ENCODE measurements at regions not wholly inside any gene's neighbourhood (a gene's known extent, or its start where the extent isn't known, plus 50 kb on each side); places are given as distances from the start of the nearest gene placed in this dataset.

- no peaks in the 10 kb centered on the region for H3K9me3 Mint-ChIP-seq
- intact Hi-C loops (cut with micrococcal nuclease): no loop called here
- TF ChIP-seq CTCF (IDR thresholded peaks at IDR 0.05): no peak
- H3K36me3 Mint-ChIP-seq: no peaks in the 10 kb centered on the region
- H3K27me3 Mint-ChIP-seq (ENCODE audit: low read depth in 2 of 2): peaks cover 10 to 42% of the 10 kb centered on the region in 2 donors
- Histone ChIP-seq H3K36me3 (ENCODE audit: control insufficient read depth, insufficient read depth, low read length) (no peaks in the 10 kb centered on the region), H3K4me3 (ENCODE audit: low read length) (no peak overlapping the region), H3K9me3 (ENCODE audit: control insufficient read depth, insufficient read depth, low read length) (no peaks in the 10 kb centered on the region), H3K27ac (ENCODE audit: low read length) (no peak overlapping the region), H3K27me3 (ENCODE audit: control insufficient read depth, insufficient read depth, low read length) (no peaks in the 10 kb centered on the region), H3K4me1 (ENCODE audit: control insufficient read depth, insufficient read depth, low read length) (no peaks in the 10 kb centered on the region)
- ATAC-seq: no peak
- WGBS (ENCODE audit: insufficient coverage): 83% methylated on average over 1 of the region's 1 CpG
- no peak for DNase-seq
- H3K4me3 Mint-ChIP-seq: no peak overlapping the region
- no peak overlapping the region for H3K27ac Mint-ChIP-seq
- H3K4me1 Mint-ChIP-seq: no peaks in the 10 kb centered on the region
Observed at GRCh38 chr3:43794776-43795175, 104.0 kb downstream of the ABHD5 start.

DNA sequence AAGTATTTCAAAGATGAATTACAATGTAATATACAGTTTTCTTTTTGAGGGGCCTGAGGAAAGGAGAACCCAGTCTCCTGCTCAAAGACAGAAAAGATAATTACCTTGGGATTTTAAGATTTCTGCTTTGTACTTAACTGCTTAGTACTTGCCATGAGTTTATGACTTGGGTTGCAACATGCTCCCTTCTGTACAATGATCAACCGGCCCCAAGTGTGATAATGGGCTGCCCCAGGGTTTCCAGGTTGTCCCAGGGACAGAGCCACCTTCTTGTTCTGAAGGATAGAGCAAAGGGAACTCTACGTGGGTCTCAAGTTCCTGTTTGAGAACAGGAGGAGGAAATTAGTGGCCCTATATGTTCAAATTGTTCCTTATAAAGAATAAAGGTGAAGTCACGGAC, 104.8 kb downstream of the ABHD5 start:
- Mint-ChIP-seq H3K9me3 (no peaks in the 10 kb centered on the region), H3K4me3 (no peak overlapping the region), H3K27ac (no peak overlapping the region), H3K36me3 (no peaks in the 10 kb centered on the region), H3K4me1 (no peaks in the 10 kb centered on the region), H3K27me3 (ENCODE audit: low read depth in 2 of 2) (peaks cover 10 to 39% of the 10 kb centered on the region in 2 donors)
- Histone ChIP-seq H3K4me3 (ENCODE audit: low read length) (no peak overlapping the region), H3K27me3 (ENCODE audit: control insufficient read depth, insufficient read depth, low read length) (no peaks in the 10 kb centered on the region), H3K4me1 (ENCODE audit: control insufficient read depth, insufficient read depth, low read length) (no peaks in the 10 kb centered on the region), H3K36me3 (ENCODE audit: control insufficient read depth, insufficient read depth, low read length) (no peaks in the 10 kb centered on the region), H3K9me3 (ENCODE audit: control insufficient read depth, insufficient read depth, low read length) (no peaks in the 10 kb centered on the region), H3K27ac (ENCODE audit: low read length) (no peak overlapping the region)
- intact Hi-C loops (cut with micrococcal nuclease): no loop called here
- WGBS (ENCODE audit: insufficient coverage): 69% methylated on average over 3 of the region's 3 CpGs
- ATAC-seq (no peak), DNase-seq (no peak)
- no peak for TF ChIP-seq CTCF (IDR thresholded peaks at IDR 0.05)

DNA sequence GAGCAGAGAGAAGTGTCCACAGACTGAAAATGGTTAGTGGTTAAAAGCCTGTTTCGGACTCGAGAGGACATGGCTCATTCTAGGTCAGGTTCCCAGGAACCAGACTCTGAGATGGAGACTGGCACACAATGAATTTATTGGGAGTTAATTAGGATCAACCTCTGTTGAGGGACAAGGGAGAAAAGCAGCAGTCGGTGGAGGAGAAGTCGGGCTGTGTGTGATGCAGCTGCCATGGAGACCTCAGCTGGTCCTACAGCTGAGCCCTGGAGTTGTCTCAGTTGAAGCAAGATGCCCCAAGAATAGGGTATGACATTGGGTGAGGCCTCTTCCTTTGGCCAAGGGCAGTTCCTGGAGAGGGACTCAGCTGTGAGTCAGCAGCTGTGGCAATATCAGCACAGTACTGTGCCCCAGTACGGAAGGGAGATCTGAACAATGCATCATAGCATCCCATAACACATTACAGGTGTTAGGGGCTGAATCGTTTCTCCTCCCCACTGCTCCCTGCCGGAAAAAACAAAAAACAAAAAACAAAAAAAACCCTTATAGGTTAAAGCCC, 105.4 kb downstream of the ABHD5 start:
- Mint-ChIP-seq H3K4me3 (no peak overlapping the region), H3K4me1 (no peaks in the 10 kb centered on the region), H3K9me3 (no peaks in the 10 kb centered on the region), H3K36me3 (no peaks in the 10 kb centered on the region), H3K27me3 (ENCODE audit: low read depth in 2 of 2) (peaks cover 8 to 32% of the 10 kb centered on the region in 2 donors), H3K27ac (no peak overlapping the region)
- Histone ChIP-seq H3K4me3 (ENCODE audit: low read length) (no peak overlapping the region), H3K27me3 (ENCODE audit: control insufficient read depth, insufficient read depth, low read length) (no peaks in the 10 kb centered on the region), H3K4me1 (ENCODE audit: control insufficient read depth, insufficient read depth, low read length) (no peaks in the 10 kb centered on the region), H3K27ac (ENCODE audit: low read length) (no peak overlapping the region), H3K36me3 (ENCODE audit: control insufficient read depth, insufficient read depth, low read length) (no peaks in the 10 kb centered on the region), H3K9me3 (ENCODE audit: control insufficient read depth, insufficient read depth, low read length) (no peaks in the 10 kb centered on the region)
- DNase-seq (no peak), ATAC-seq (no peak)
- intact Hi-C loops (cut with micrococcal nuclease): no loop called here
- 93% methylated on average over 6 of the region's 7 CpGs for WGBS (ENCODE audit: insufficient coverage)
- no peak for TF ChIP-seq CTCF (IDR thresholded peaks at IDR 0.05)

DNA sequence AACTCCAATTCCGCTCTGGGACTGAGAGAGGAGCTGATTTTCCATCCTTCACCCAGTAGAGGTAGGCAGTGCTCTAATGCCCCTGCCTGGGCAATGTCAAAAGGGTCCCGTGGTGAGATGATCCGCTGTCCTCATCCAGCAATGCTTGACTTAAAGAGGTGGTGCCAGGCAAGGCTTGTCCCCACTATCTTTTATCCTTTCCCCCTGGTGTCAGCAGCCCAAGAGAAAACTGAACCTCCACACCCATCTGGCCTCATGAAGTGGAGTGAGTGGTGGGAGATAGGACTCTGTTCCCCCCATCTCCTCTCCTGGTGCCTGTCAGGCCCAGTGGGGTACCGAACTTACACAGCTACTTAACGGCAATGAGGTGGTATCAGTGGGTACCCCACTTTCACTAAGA, 107.1 kb downstream of the ABHD5 start:
- Histone ChIP-seq H3K4me1 (ENCODE audit: control insufficient read depth, insufficient read depth, low read length) (no peaks in the 10 kb centered on the region), H3K27ac (ENCODE audit: low read length) (no peak overlapping the region), H3K36me3 (ENCODE audit: control insufficient read depth, insufficient read depth, low read length) (no peaks in the 10 kb centered on the region), H3K9me3 (ENCODE audit: control insufficient read depth, insufficient read depth, low read length) (no peaks in the 10 kb centered on the region), H3K4me3 (ENCODE audit: low read length) (no peak overlapping the region), H3K27me3 (ENCODE audit: control insufficient read depth, insufficient read depth, low read length) (no peaks in the 10 kb centered on the region)
- DNase-seq (no peak), ATAC-seq (no peak)
- Mint-ChIP-seq H3K27me3 (ENCODE audit: low read depth in 2 of 2) (peaks cover 4 to 26% of the 10 kb centered on the region in 2 donors), H3K4me3 (no peak overlapping the region), H3K36me3 (no peaks in the 10 kb centered on the region), H3K27ac (no peak overlapping the region), H3K9me3 (no peaks in the 10 kb centered on the region), H3K4me1 (no peaks in the 10 kb centered on the region)
- intact Hi-C loops (cut with micrococcal nuclease): no loop called here
- TF ChIP-seq CTCF (IDR thresholded peaks at IDR 0.05): no peak
- WGBS (ENCODE audit: insufficient coverage): 96% methylated on average over 5 of the region's 5 CpGs
